Activated B cell treated with CpG ODN at 0.5 μM for 24 hours (primary cell): ENCODE measurements at regions not wholly inside any gene's neighbourhood (a gene's known extent, or its start where the extent isn't known, plus 50 kb on each side); places are given as distances from the start of the nearest gene placed in this dataset.

Experiments
- ATAC-seq: fragments of 200-7000 bp; cut with Tn5 transposase; one replicate; pipeline ENCODE4 v1.10.0; 2021; ENCODE audit warnings: low read depth, mild to moderate bottlenecking, moderate library complexity
- CTCF ChIA-PET: fragments of 350-600 bp; sonication (Branson Sonifier 250); formaldehyde crosslinking; loops from one replicate; lab custom pipeline; 2021; ENCODE audit warnings: antibody characterized with exemption; lab: Charles Lee
- POLR2A ChIA-PET: fragments of 350-600 bp; sonication (Branson Sonifier 250); formaldehyde crosslinking; loops from one replicate; lab custom pipeline; 2021; ENCODE audit warnings: antibody characterized with exemption; lab: Charles Lee
- DNase-seq: peaks from one replicate; pipeline ENCODE4 v3.0.0; 2022
- H3K27ac Mint-ChIP-seq: one replicate; pipeline ENCODE4 v1.8.0; 2020; ENCODE audit warnings: mixed read lengths
- H3K27me3 Mint-ChIP-seq: one replicate; pipeline ENCODE4 v1.8.0; 2021; ENCODE audit warnings: mixed read lengths
- H3K36me3 Mint-ChIP-seq: one replicate; pipeline ENCODE4 v1.8.0; 2021; ENCODE audit warnings: low read depth, mixed read lengths
- H3K4me1 Mint-ChIP-seq: one replicate; pipeline ENCODE4 v1.8.0; 2021; ENCODE audit warnings: mixed read lengths
- H3K4me3 Mint-ChIP-seq: one replicate; pipeline ENCODE4 v1.8.0; 2020; ENCODE audit warnings: mild to moderate bottlenecking, mixed read lengths
- H3K9me3 Mint-ChIP-seq: one replicate; pipeline ENCODE4 v1.8.0; 2020; ENCODE audit warnings: mixed read lengths
- CTCF ChIP-seq: fragments of 200-600 bp; IDR thresholded peaks from one replicate; pipeline ENCODE4 v1.8.0; 2022; ENCODE audit warnings: antibody characterized with exemption, mild to moderate bottlenecking
- intact Hi-C: fragments of 100-400 bp; cut with micrococcal nuclease; formaldehyde crosslinking; loops from one replicate; pipeline ENCODE4 v1.15.1; 2024

- POLR2A ChIA-PET: no interaction called here
- no peak for DNase-seq
- no peak for TF ChIP-seq CTCF
- H3K27ac Mint-ChIP-seq: no peak overlapping the region
- no peaks in the 10 kb centered on the region for H3K27me3 Mint-ChIP-seq
- no peaks in the 10 kb centered on the region for H3K4me1 Mint-ChIP-seq
- CTCF ChIA-PET: no interaction called here
- no peaks in the 10 kb centered on the region for H3K9me3 Mint-ChIP-seq
- intact Hi-C loops: no loop called here
- no peak overlapping the region for H3K4me3 Mint-ChIP-seq
- ATAC-seq: no peak
- H3K36me3 Mint-ChIP-seq: no peaks in the 10 kb centered on the region
Measured at GRCh38 chr14:25861406-25861805, 736.4 kb downstream of the NOVA1 start.

- H3K27ac Mint-ChIP-seq: no peak overlapping the region
- ChIA-PET POLR2A (no interaction called here), CTCF (no interaction called here)
- H3K9me3 Mint-ChIP-seq: no peaks in the 10 kb centered on the region
- H3K4me1 Mint-ChIP-seq: no peaks in the 10 kb centered on the region
- no peaks in the 10 kb centered on the region for H3K36me3 Mint-ChIP-seq
- DNase-seq: no peak
- no peaks in the 10 kb centered on the region for H3K27me3 Mint-ChIP-seq
- TF ChIP-seq CTCF: no peak
- no peak for ATAC-seq
- no peak overlapping the region for H3K4me3 Mint-ChIP-seq
- intact Hi-C loops: no loop called here
Measured at GRCh38 chr14:25848601-25849000, 749.2 kb downstream of the NOVA1 start.

- intact Hi-C loops: no loop called here
- CTCF ChIA-PET: no interaction called here
Measured at GRCh38 chr14:25846246-25846645, 751.6 kb downstream of the NOVA1 start.

GRCh38 chr14:25843481-25844470, 754.1 kb downstream of the NOVA1 start:
- no peak for TF ChIP-seq CTCF
- ChIA-PET POLR2A (no interaction called here), CTCF (no interaction called here)
- H3K4me3 Mint-ChIP-seq: no peak overlapping the region
- no peaks in the 10 kb centered on the region for H3K4me1 Mint-ChIP-seq
- H3K36me3 Mint-ChIP-seq: no peaks in the 10 kb centered on the region
- DNase-seq: no peak
- ATAC-seq: no peak
- H3K27ac Mint-ChIP-seq: no peak overlapping the region
- H3K27me3 Mint-ChIP-seq: no peaks in the 10 kb centered on the region
- intact Hi-C loops: no loop called here
- H3K9me3 Mint-ChIP-seq: peaks cover 2% of the 10 kb centered on the region

More at GRCh38 chr14:25846246-25846645, 751.6 kb downstream of the NOVA1 start:
- POLR2A ChIA-PET: no interaction called here
- TF ChIP-seq CTCF: no peak
- no peaks in the 10 kb centered on the region for H3K4me1 Mint-ChIP-seq
- H3K27me3 Mint-ChIP-seq: no peaks in the 10 kb centered on the region
- H3K27ac Mint-ChIP-seq: no peak overlapping the region
- DNase-seq (no peak), ATAC-seq (no peak)
- no peaks in the 10 kb centered on the region for H3K9me3 Mint-ChIP-seq
- H3K4me3 Mint-ChIP-seq: no peak overlapping the region
- H3K36me3 Mint-ChIP-seq: no peaks in the 10 kb centered on the region

GRCh38 chr14:25841226-25841625, 756.6 kb downstream of the NOVA1 start:
- H3K27me3 Mint-ChIP-seq: no peaks in the 10 kb centered on the region
- no peak overlapping the region for H3K27ac Mint-ChIP-seq
- DNase-seq (no peak), ATAC-seq (no peak)
- H3K4me1 Mint-ChIP-seq: no peaks in the 10 kb centered on the region
- intact Hi-C loops: no loop called here
- ChIA-PET CTCF (no interaction called here), POLR2A (no interaction called here)
- no peak for TF ChIP-seq CTCF
- H3K4me3 Mint-ChIP-seq: no peak overlapping the region
- no peaks in the 10 kb centered on the region for H3K36me3 Mint-ChIP-seq
- peaks cover 2% of the 10 kb centered on the region for H3K9me3 Mint-ChIP-seq
